ENCODE measurements at regions not wholly inside any gene's neighbourhood (a gene's known extent, or its start where the extent isn't known, plus 50 kb on each side); places are given as distances from the start of the nearest gene placed in this dataset.
"Not testable (repeated sequence)": the region's sequence is repeated elsewhere in the genome, so short reads cannot be mapped to it uniquely, and the experiment has no call there.

- no peaks in the 10 kb centered on the region for H3K9me3 ChIP-seq (ENCODE audit: control insufficient read depth in 2 of 2, low read length in 2 of 2)
- peaks cover 0 to 2% (median 0%) of the 10 kb centered on the region in 7 donors for H3K9me3 Mint-ChIP-seq
- no peak overlapping the region for H3K27ac Mint-ChIP-seq
- H3K4me1 ChIP-seq (ENCODE audit: control insufficient read depth, insufficient read depth, low read length, poor library complexity, severe bottlenecking): no peaks in the 10 kb centered on the region
- ATAC-seq (ENCODE audit: low read depth in 2 of 2) (no peak), DNase-seq (no peak)
- H3K27me3 ChIP-seq (ENCODE audit: control insufficient read depth, insufficient read depth, low read length): peaks cover 3% of the 10 kb centered on the region
- H3K4me1 Mint-ChIP-seq: no peaks in the 10 kb centered on the region
- no peaks in the 10 kb centered on the region for H3K36me3 Mint-ChIP-seq
- peaks cover 13% of the 10 kb centered on the region for H3K27me3 Mint-ChIP-seq
- no peaks in the 10 kb centered on the region for H3K36me3 ChIP-seq (ENCODE audit: control insufficient read depth, insufficient read depth, low read length)
- no peak overlapping the region for H3K4me3 ChIP-seq (ENCODE audit: low read depth, low read length)
- no peak overlapping the region for H3K4me3 Mint-ChIP-seq
- no peak overlapping the region for H3K27ac ChIP-seq (ENCODE audit: insufficient read depth, low read length, poor library complexity, severe bottlenecking)
These were observed 137.9 kb downstream of the TTC8 start for GRCh38 chr14:88962356-88962755.

DNA sequence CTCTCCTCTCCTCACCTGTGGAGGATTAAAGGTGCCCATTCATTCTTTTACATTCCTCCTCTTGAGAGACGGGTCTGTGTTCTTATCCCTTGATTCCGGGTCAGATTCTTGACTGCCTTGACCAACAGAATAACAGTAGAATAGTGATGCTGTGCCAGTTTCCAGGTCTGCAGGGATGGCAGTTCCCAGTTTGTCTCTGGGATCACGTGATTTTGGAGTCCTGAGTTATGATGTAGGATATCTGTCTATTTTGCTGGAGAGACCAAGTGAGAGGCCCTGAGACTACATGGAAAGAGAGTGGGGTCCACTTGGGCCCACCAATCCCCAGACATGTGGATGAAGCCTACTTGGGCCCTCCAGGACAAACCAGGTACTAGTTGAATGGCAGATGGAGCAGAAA is 142.8 kb downstream of the TTC8 start:
- H3K27ac ChIP-seq (ENCODE audit: insufficient read depth, low read length, poor library complexity, severe bottlenecking): no peak overlapping the region
- Mint-ChIP-seq H3K36me3 (no peaks in the 10 kb centered on the region), H3K27ac (no peak overlapping the region), H3K4me1 (no peaks in the 10 kb centered on the region), H3K9me3 (peaks cover 0 to 5% (median 0%) of the 10 kb centered on the region in 7 donors), H3K4me3 (no peak overlapping the region), H3K27me3 (no peaks in the 10 kb centered on the region)
- no peak for ATAC-seq (ENCODE audit: low read depth in 2 of 2)
- no peaks in the 10 kb centered on the region for H3K4me1 ChIP-seq (ENCODE audit: control insufficient read depth, insufficient read depth, low read length, poor library complexity, severe bottlenecking)
- no peak for DNase-seq
- H3K36me3 ChIP-seq (ENCODE audit: control insufficient read depth, insufficient read depth, low read length): no peaks in the 10 kb centered on the region
- no peaks in the 10 kb centered on the region for H3K9me3 ChIP-seq (ENCODE audit: control insufficient read depth in 2 of 2, low read length in 2 of 2)
- H3K4me3 ChIP-seq (ENCODE audit: low read depth, low read length): no peak overlapping the region
- peaks cover 3% of the 10 kb centered on the region for H3K27me3 ChIP-seq (ENCODE audit: control insufficient read depth, insufficient read depth, low read length)

DNA sequence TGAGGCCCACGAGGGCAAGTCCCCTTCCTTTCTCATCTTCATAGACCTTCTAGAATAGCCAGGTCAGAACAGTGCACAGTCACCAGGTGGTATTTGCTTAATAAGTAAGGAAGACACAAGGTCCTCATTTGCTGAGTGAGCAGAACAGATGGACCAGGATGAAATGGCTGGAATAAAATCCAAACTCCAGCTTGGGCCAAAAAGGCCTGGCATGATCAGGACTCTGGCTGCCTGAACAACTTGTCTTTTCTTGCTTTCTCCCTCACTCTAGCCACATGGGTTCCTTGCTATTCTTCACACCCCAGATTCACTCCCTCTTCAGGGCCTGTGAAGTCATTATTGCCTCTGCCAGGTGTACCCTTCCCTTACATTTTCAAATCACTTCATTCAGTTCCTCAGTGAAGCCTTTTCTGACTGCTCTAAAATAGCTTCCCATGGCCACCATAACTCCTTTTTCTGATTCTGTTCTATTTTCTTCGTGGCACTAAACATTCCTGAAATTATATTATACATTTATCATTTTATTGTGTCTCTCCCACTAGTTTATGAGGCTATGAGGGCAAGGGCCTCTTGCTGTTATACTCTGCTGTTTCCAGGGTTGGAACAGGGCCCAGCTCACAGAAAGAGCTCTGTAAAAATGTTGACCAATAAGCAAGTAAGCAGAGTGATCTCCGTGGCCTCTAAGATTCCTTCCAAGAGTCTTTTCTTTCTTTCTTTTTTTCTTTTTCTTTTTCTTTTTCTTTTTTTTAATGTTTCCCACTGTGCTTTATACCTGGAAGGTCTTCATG is 150.8 kb downstream of the TTC8 start:
- Mint-ChIP-seq H3K27me3 (peaks cover 29% of the 10 kb centered on the region), H3K36me3 (peaks cover 5% of the 10 kb centered on the region), H3K27ac (no peak overlapping the region), H3K4me1 (no peaks in the 10 kb centered on the region), H3K4me3 (no peak overlapping the region), H3K9me3 (peaks cover 0 to 9% (median 4%) of the 10 kb centered on the region in 7 donors)
- Histone ChIP-seq H3K27ac (ENCODE audit: insufficient read depth, low read length, poor library complexity, severe bottlenecking) (no peak overlapping the region), H3K9me3 (ENCODE audit: control insufficient read depth in 2 of 2, low read length in 2 of 2) (peaks cover 0 to 3% of the 10 kb centered on the region in 2 experiments), H3K4me1 (ENCODE audit: control insufficient read depth, insufficient read depth, low read length, poor library complexity, severe bottlenecking) (no peaks in the 10 kb centered on the region), H3K27me3 (ENCODE audit: control insufficient read depth, insufficient read depth, low read length) (peaks cover 11% of the 10 kb centered on the region), H3K4me3 (ENCODE audit: low read depth, low read length) (no peak overlapping the region), H3K36me3 (ENCODE audit: control insufficient read depth, insufficient read depth, low read length) (no peaks in the 10 kb centered on the region)
- no peak for ATAC-seq (ENCODE audit: low read depth in 2 of 2)
- no peak for DNase-seq

GRCh38 chr14:88975926-88976325 is 151.5 kb downstream of the TTC8 start:
- peaks cover 30% of the 10 kb centered on the region for H3K27me3 Mint-ChIP-seq
- H3K9me3 ChIP-seq (ENCODE audit: control insufficient read depth in 2 of 2, low read length in 2 of 2): peaks cover 0 to 3% of the 10 kb centered on the region in 2 experiments
- ATAC-seq (ENCODE audit: low read depth in 2 of 2) (no peak), DNase-seq (no peak)
- no peak overlapping the region for H3K4me3 ChIP-seq (ENCODE audit: low read depth, low read length)
- H3K4me1 Mint-ChIP-seq: no peaks in the 10 kb centered on the region
- peaks cover 0 to 10% (median 5%) of the 10 kb centered on the region in 7 donors for H3K9me3 Mint-ChIP-seq
- no peak overlapping the region for H3K27ac Mint-ChIP-seq
- peaks cover 11% of the 10 kb centered on the region for H3K27me3 ChIP-seq (ENCODE audit: control insufficient read depth, insufficient read depth, low read length)
- H3K4me3 Mint-ChIP-seq: no peak overlapping the region
- H3K27ac ChIP-seq (ENCODE audit: insufficient read depth, low read length, poor library complexity, severe bottlenecking): no peak overlapping the region
- H3K36me3 ChIP-seq (ENCODE audit: control insufficient read depth, insufficient read depth, low read length): no peaks in the 10 kb centered on the region
- no peaks in the 10 kb centered on the region for H3K4me1 ChIP-seq (ENCODE audit: control insufficient read depth, insufficient read depth, low read length, poor library complexity, severe bottlenecking)
- H3K36me3 Mint-ChIP-seq: peaks cover 5% of the 10 kb centered on the region

DNA sequence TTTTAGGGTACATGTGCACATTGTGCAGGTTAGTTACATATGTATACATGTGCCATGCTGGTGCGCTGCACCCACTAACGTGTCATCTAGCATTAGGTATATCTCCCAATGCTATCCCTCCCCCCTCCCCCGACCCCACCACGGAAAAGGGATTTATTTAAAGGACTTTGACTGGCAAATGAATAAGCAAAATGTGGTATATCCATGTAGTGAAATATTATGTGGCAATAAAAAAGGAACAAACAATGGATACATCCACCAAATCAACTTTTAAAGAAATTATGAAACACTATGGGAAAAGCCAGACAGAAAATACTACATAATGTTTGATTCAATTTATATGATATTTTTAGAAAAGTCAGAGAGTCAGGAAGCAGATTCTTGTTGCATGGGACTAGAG is 156.5 kb downstream of the TTC8 start:
- H3K4me1 ChIP-seq (ENCODE audit: control insufficient read depth, insufficient read depth, low read length, poor library complexity, severe bottlenecking); H3K36me3 Mint-ChIP-seq; H3K27ac ChIP-seq (ENCODE audit: insufficient read depth, low read length, poor library complexity, severe bottlenecking); H3K27ac Mint-ChIP-seq; H3K4me3 Mint-ChIP-seq; H3K4me3 ChIP-seq (ENCODE audit: low read depth, low read length); H3K36me3 ChIP-seq (ENCODE audit: control insufficient read depth, insufficient read depth, low read length); ATAC-seq (ENCODE audit: low read depth in 2 of 2); H3K4me1 Mint-ChIP-seq; DNase-seq; H3K9me3 ChIP-seq (ENCODE audit: control insufficient read depth in 2 of 2, low read length in 2 of 2): not testable (repeated sequence)
- peaks cover 11% of the 10 kb centered on the region for H3K27me3 ChIP-seq (ENCODE audit: control insufficient read depth, insufficient read depth, low read length)
- peaks cover 27% of the 10 kb centered on the region for H3K27me3 Mint-ChIP-seq
- peaks cover 0 to 14% (median 6%) of the 10 kb centered on the region in 7 donors for H3K9me3 Mint-ChIP-seq

DNA sequence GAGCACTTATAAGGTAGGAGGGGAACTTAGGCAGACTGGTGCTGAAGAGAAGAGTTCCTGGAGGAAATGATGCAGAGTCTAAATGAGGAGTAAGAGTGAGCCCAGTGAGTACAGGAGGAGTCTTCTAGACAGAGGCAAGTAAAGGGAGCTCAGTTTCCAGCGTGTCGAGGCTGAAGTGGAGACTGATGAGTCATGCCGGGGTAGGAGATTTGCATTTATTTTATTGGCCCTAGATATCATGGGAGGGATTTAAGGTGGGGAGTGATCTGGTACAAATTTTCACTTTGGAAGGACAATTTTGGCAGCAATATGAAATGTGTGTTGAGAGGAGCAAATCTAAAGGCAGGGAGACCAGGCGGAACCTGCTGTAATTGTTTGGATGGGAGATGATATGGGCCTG is 157.5 kb downstream of the TTC8 start:
- Mint-ChIP-seq H3K4me3 (no peak overlapping the region), H3K27ac (no peak overlapping the region), H3K27me3 (peaks cover 27% of the 10 kb centered on the region), H3K4me1 (no peaks in the 10 kb centered on the region), H3K9me3 (peaks cover 0 to 17% (median 6%) of the 10 kb centered on the region in 7 donors), H3K36me3 (no peaks in the 10 kb centered on the region)
- ATAC-seq (ENCODE audit: low read depth in 2 of 2) (no peak), DNase-seq (no peak)
- Histone ChIP-seq H3K9me3 (ENCODE audit: control insufficient read depth in 2 of 2, low read length in 2 of 2) (peaks cover 3 to 5% of the 10 kb centered on the region in 2 experiments), H3K27me3 (ENCODE audit: control insufficient read depth, insufficient read depth, low read length) (peaks cover 11% of the 10 kb centered on the region), H3K27ac (ENCODE audit: insufficient read depth, low read length, poor library complexity, severe bottlenecking) (no peak overlapping the region), H3K36me3 (ENCODE audit: control insufficient read depth, insufficient read depth, low read length) (no peaks in the 10 kb centered on the region), H3K4me1 (ENCODE audit: control insufficient read depth, insufficient read depth, low read length, poor library complexity, severe bottlenecking) (no peaks in the 10 kb centered on the region), H3K4me3 (ENCODE audit: low read depth, low read length) (no peak overlapping the region)

- no peaks in the 10 kb centered on the region for H3K4me1 Mint-ChIP-seq
- H3K4me3 ChIP-seq (ENCODE audit: low read depth, low read length): no peak overlapping the region
- no peak for DNase-seq
- H3K4me3 Mint-ChIP-seq: no peak overlapping the region
- H3K36me3 ChIP-seq (ENCODE audit: control insufficient read depth, insufficient read depth, low read length): no peaks in the 10 kb centered on the region
- ATAC-seq (ENCODE audit: low read depth in 2 of 2): no peak
- peaks cover 0 to 13% (median 6%) of the 10 kb centered on the region in 7 donors for H3K9me3 Mint-ChIP-seq
- peaks cover 0 to 17% of the 10 kb centered on the region in 2 experiments for H3K9me3 ChIP-seq (ENCODE audit: control insufficient read depth in 2 of 2, low read length in 2 of 2)
- no peaks in the 10 kb centered on the region for H3K4me1 ChIP-seq (ENCODE audit: control insufficient read depth, insufficient read depth, low read length, poor library complexity, severe bottlenecking)
- no peak overlapping the region for H3K27ac ChIP-seq (ENCODE audit: insufficient read depth, low read length, poor library complexity, severe bottlenecking)
- H3K27me3 Mint-ChIP-seq: peaks cover 18% of the 10 kb centered on the region
- H3K27ac Mint-ChIP-seq: no peak overlapping the region
- H3K27me3 ChIP-seq (ENCODE audit: control insufficient read depth, insufficient read depth, low read length): no peaks in the 10 kb centered on the region
- H3K36me3 Mint-ChIP-seq: no peaks in the 10 kb centered on the region
These were observed 159.3 kb downstream of the TTC8 start for GRCh38 chr14:88983755-88984154.

DNA sequence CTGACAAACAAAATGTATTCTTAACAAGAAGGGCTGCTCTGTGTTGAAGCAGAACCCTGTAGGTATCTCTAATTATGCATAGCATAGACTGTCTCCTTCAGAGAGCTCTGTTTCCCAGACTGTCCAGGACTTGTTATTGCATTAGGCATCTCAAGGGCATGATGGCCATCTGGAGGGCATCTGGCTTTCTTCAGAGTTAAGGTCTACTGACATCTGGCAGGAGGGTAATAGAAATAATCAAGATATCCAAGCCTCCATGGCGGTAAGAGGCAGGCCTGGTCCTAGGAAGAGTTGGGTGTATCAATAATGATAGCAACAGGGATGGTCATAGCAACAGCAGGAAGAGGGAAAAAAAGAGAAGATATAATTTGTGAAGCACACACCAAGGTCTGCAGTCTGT is 161.2 kb downstream of the TTC8 start:
- Histone ChIP-seq H3K4me3 (ENCODE audit: low read depth, low read length) (no peak overlapping the region), H3K27ac (ENCODE audit: insufficient read depth, low read length, poor library complexity, severe bottlenecking) (no peak overlapping the region), H3K9me3 (ENCODE audit: control insufficient read depth in 2 of 2, low read length in 2 of 2) (peaks cover 0 to 17% of the 10 kb centered on the region in 2 experiments), H3K4me1 (ENCODE audit: control insufficient read depth, insufficient read depth, low read length, poor library complexity, severe bottlenecking) (no peaks in the 10 kb centered on the region), H3K36me3 (ENCODE audit: control insufficient read depth, insufficient read depth, low read length) (no peaks in the 10 kb centered on the region), H3K27me3 (ENCODE audit: control insufficient read depth, insufficient read depth, low read length) (no peaks in the 10 kb centered on the region)
- no peak overlapping the region for H3K4me3 Mint-ChIP-seq
- H3K4me1 Mint-ChIP-seq: no peaks in the 10 kb centered on the region
- peaks cover 10% of the 10 kb centered on the region for H3K27me3 Mint-ChIP-seq
- no peak overlapping the region for H3K27ac Mint-ChIP-seq
- ATAC-seq (ENCODE audit: low read depth in 2 of 2): no peak
- no peak for DNase-seq
- no peaks in the 10 kb centered on the region for H3K36me3 Mint-ChIP-seq
- H3K9me3 Mint-ChIP-seq: peaks cover 0 to 13% (median 6%) of the 10 kb centered on the region in 7 donors

All from CD4-positive, CD25-positive, alpha-beta regulatory T cell (primary cell).